AG10803 (cell line): ENCODE measurements at regions not wholly inside any gene's neighbourhood (a gene's known extent, or its start where the extent isn't known, plus 50 kb on each side); places are given as distances from the start of the nearest gene placed in this dataset.

Experiments used
- DNase-seq: peaks from one replicate; pipeline ENCODE4 v3.0.0; 2010; ENCODE audit warnings: low read depth
- H3K4me3 ChIP-seq: 2 replicates; pipeline ENCODE4 v1.5.1; 2011; ENCODE audit warnings: mild to moderate bottlenecking, low read length, control low read depth
- CTCF ChIP-seq: conservative IDR thresholded peaks from 2 replicates; pipeline ENCODE4 v1.5.1; 2011; ENCODE audit warnings: mild to moderate bottlenecking, low read length, control low read depth, inconsistent platforms

- no peak overlapping the region for H3K4me3 ChIP-seq
- no peak for DNase-seq
- no peak for TF ChIP-seq CTCF
These were observed 246.6 kb upstream of the MAF start for GRCh38 chr16:79847101-79847500.

GRCh38 chr16:79845734-79846135 lies 245.2 kb upstream of the MAF start:
- DNase-seq, result no peak
- no peak overlapping the region for H3K4me3 ChIP-seq
- no peak for TF ChIP-seq CTCF

- H3K4me3 ChIP-seq, result no peak overlapping the region
- TF ChIP-seq CTCF, result no peak
- no peak for DNase-seq
These were observed 244.6 kb upstream of the MAF start for GRCh38 chr16:79845033-79845733.

GRCh38 chr16:79844603-79845002 lies 244.1 kb upstream of the MAF start:
- no peak for DNase-seq
- H3K4me3 ChIP-seq, result no peak overlapping the region
- TF ChIP-seq CTCF, result no peak

- no peak overlapping the region for H3K4me3 ChIP-seq
- TF ChIP-seq CTCF, result no peak
- no peak for DNase-seq
These were observed 243.1 kb upstream of the MAF start for GRCh38 chr16:79843631-79844043.

GRCh38 chr16:79843145-79843544 lies 242.6 kb upstream of the MAF start:
- TF ChIP-seq CTCF, result no peak
- no peak overlapping the region for H3K4me3 ChIP-seq
- DNase-seq, result no peak

GRCh38 chr16:79842197-79842596 lies 241.7 kb upstream of the MAF start:
- TF ChIP-seq CTCF, result no peak
- H3K4me3 ChIP-seq, result no peak overlapping the region
- DNase-seq, result no peak
